ENCODE measurements at regions not wholly inside any gene's neighbourhood (a gene's known extent, or its start where the extent isn't known, plus 50 kb on each side); places are given as distances from the start of the nearest gene placed in this dataset.

DNA sequence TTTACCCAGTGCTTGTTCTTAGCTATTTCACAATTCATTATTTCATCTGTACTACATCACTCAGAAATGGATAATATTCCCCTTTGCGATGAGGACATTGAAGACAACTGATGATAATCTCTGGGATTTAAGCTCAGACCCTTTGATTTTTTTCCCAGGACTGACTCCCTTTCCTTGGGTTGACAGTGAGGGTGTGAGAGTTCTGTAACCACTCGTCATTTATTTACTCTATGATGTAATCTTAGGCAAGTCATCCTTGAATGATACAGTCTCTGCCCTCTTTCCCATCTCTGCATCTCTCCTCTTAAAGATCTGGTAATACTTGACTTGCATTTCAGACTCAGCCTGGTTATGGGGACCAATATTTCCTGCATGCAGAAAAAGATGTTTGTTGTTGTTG, 1041.7 kb downstream of the AGBL1 start:
- Histone ChIP-seq H3K9me3 (ENCODE audit: control insufficient read depth in 2 of 2, insufficient read depth in 1 of 2, low read depth in 1 of 2, low read length in 1 of 2) (peaks cover 0 to 8% of the 10 kb centered on the region in 2 donors), H3K36me3 (ENCODE audit: control insufficient read depth in 3 of 3, insufficient read depth in 2 of 3, low read depth in 1 of 3, low read length in 3 of 3) (no peaks in the 10 kb centered on the region), H3K27me3 (ENCODE audit: control insufficient read depth in 3 of 3, insufficient read depth in 3 of 3, low read length in 3 of 3) (no peaks in the 10 kb centered on the region), H3K4me3 (ENCODE audit: low read depth in 1 of 3, low read length in 3 of 3) (no peak overlapping the region), H3K4me1 (ENCODE audit: control insufficient read depth in 3 of 3, insufficient read depth in 2 of 3, low read depth in 1 of 3, low read length in 2 of 3) (no peaks in the 10 kb centered on the region), H3K27ac (ENCODE audit: low read depth in 1 of 3, low read length in 2 of 3) (no peak overlapping the region)
- FAIRE-seq, result no peak
- DNase-seq, result no peak
- WGBS, 3 donors, result 45 to 62% (median 59%) methylated on average over 2 of the region's 2 CpGs

DNA sequence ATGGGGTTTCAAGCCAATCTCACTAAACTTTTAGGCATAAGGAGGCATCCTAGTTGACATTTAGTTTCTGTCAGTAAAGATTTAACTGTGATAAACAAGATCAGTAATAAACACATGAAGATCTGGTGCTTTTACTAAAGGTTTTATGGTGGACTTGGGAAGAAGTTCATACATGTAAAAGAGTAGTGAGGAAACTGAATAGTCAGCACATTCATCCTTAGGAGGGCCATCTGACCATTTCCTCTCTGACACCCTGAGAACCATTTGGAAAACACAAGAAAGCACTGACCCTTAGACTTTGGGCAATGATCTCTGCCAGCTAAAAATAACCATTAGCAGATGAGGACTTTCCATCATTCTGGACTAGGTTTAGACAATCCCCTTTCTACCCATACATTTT, 1040.9 kb downstream of the AGBL1 start:
- Histone ChIP-seq H3K4me1 (ENCODE audit: control insufficient read depth in 3 of 3, insufficient read depth in 2 of 3, low read depth in 1 of 3, low read length in 2 of 3) (no peaks in the 10 kb centered on the region), H3K9me3 (ENCODE audit: control insufficient read depth in 2 of 2, insufficient read depth in 1 of 2, low read depth in 1 of 2, low read length in 1 of 2) (peaks cover 0 to 7% of the 10 kb centered on the region in 2 donors), H3K36me3 (ENCODE audit: control insufficient read depth in 3 of 3, insufficient read depth in 2 of 3, low read depth in 1 of 3, low read length in 3 of 3) (no peaks in the 10 kb centered on the region), H3K27me3 (ENCODE audit: control insufficient read depth in 3 of 3, insufficient read depth in 3 of 3, low read length in 3 of 3) (no peaks in the 10 kb centered on the region), H3K27ac (ENCODE audit: low read depth in 1 of 3, low read length in 2 of 3) (no peak overlapping the region), H3K4me3 (ENCODE audit: low read depth in 1 of 3, low read length in 3 of 3) (no peak overlapping the region)
- DNase-seq, result no peak
- FAIRE-seq, result no peak

DNA sequence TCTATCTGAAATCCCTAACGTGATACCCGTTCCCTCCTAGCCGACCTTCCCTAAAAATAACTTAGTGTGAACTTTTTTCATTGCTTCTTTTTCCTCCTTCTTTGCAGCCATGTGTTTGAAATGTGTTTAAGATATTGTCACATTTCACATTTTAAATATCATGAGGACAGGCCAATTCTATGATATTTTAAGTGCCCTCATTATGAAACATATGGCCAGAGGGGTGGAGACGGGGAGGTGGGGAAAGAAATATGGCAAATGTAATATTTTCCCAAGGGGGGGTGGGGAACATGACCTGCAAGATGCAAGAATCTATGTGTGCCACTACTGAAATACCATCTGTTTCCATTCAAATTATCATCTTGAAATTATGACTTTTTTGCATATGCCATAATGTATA, 1039.2 kb downstream of the AGBL1 start:
- FAIRE-seq (no peak), DNase-seq (no peak)
- Histone ChIP-seq H3K27me3 (ENCODE audit: control insufficient read depth in 3 of 3, insufficient read depth in 3 of 3, low read length in 3 of 3) (no peaks in the 10 kb centered on the region), H3K27ac (ENCODE audit: low read depth in 1 of 3, low read length in 2 of 3) (no peak overlapping the region), H3K4me3 (ENCODE audit: low read depth in 1 of 3, low read length in 3 of 3) (no peak overlapping the region), H3K9me3 (ENCODE audit: control insufficient read depth in 2 of 2, insufficient read depth in 1 of 2, low read depth in 1 of 2, low read length in 1 of 2) (peaks cover 0 to 5% of the 10 kb centered on the region in 2 donors), H3K36me3 (ENCODE audit: control insufficient read depth in 3 of 3, insufficient read depth in 2 of 3, low read depth in 1 of 3, low read length in 3 of 3) (no peaks in the 10 kb centered on the region), H3K4me1 (ENCODE audit: control insufficient read depth in 3 of 3, insufficient read depth in 2 of 3, low read depth in 1 of 3, low read length in 2 of 3) (no peaks in the 10 kb centered on the region)
- 74 to 85% (median 79%) methylated on average over 4 of the region's 4 CpGs for WGBS, 3 donors

DNA sequence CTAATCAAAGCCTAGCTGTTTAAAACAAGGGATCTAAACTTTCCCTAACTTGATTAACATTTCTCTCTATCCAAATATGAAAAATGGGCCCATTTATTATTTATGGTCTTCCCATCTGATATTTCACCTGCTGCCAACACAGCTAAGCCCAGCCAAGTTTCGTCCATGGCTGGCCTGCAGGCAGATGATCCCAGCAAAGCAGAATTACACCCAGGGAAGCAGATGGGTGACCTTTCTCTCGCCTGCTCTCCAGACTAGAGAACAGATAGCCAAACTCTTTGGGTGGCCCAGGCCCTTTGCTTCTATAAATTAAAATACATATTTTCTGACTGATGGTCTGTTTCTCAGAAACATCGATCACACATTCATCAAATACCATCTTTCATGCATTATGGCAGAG, 1038.8 kb downstream of the AGBL1 start:
- Histone ChIP-seq H3K36me3 (ENCODE audit: control insufficient read depth in 3 of 3, insufficient read depth in 2 of 3, low read depth in 1 of 3, low read length in 3 of 3) (no peaks in the 10 kb centered on the region), H3K4me1 (ENCODE audit: control insufficient read depth in 3 of 3, insufficient read depth in 2 of 3, low read depth in 1 of 3, low read length in 2 of 3) (no peaks in the 10 kb centered on the region), H3K27me3 (ENCODE audit: control insufficient read depth in 3 of 3, insufficient read depth in 3 of 3, low read length in 3 of 3) (no peaks in the 10 kb centered on the region), H3K27ac (ENCODE audit: low read depth in 1 of 3, low read length in 2 of 3) (no peak overlapping the region), H3K4me3 (ENCODE audit: low read depth in 1 of 3, low read length in 3 of 3) (no peak overlapping the region), H3K9me3 (ENCODE audit: control insufficient read depth in 2 of 2, insufficient read depth in 1 of 2, low read depth in 1 of 2, low read length in 1 of 2) (peaks cover 0 to 2% of the 10 kb centered on the region in 2 donors)
- 44 to 47% (median 45%) methylated on average over 3 of the region's 3 CpGs for WGBS, 3 donors
- DNase-seq (no peak), FAIRE-seq (no peak)

DNA sequence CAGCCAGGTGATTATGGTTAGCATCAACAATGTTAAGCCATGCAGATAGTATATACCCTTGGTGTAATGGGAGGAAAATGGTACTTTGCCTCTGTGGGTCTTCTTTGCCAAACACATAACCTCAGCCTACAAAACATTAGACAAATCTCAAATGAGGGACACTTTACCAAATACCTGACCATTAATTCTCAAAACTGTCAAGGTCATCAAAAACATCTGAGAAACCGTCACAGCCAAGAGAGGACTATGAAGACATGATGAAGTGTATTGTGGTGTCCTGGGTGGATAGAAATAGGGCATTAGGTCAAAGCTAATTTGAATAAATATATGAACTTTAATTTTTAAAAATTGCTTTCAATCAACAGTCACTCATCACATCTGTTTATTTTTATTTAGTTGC, 1036.1 kb downstream of the AGBL1 start:
- no peak for FAIRE-seq

DNA sequence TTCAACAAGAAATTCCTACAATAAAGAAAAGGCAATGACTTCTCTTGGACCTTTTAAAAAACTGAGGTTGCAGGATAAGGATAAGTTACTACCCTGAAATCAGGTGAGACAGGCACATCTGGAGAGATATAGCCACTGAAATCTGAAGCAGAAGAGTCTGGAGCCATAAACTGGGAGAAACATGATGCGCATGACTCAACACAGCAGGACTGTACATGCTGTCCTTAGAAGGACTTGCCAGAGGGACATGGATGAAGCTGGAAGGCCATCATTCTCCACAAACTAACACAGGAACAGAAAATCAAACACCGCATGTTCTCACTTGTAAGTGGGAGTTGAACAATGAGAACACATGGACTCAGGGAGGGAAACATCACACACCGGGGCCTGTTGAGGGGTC, 1020.2 kb downstream of the AGBL1 start:
- FAIRE-seq (no peak), DNase-seq (no peak)
- 89 to 97% (median 89%) methylated on average over 3 of the region's 3 CpGs for WGBS, 3 donors
- H3K9me3 ChIP-seq (ENCODE audit: control insufficient read depth in 2 of 2, insufficient read depth in 1 of 2, low read depth in 1 of 2, low read length in 1 of 2), result peaks cover 0 to 12% of the 10 kb centered on the region in 2 donors
- no peaks in the 10 kb centered on the region for H3K36me3 ChIP-seq (ENCODE audit: control insufficient read depth in 3 of 3, insufficient read depth in 2 of 3, low read depth in 1 of 3, low read length in 3 of 3)
- H3K4me1 ChIP-seq (ENCODE audit: control insufficient read depth in 3 of 3, insufficient read depth in 2 of 3, low read depth in 1 of 3, low read length in 2 of 3), result no peaks in the 10 kb centered on the region
- H3K27ac ChIP-seq (ENCODE audit: low read depth in 1 of 3, low read length in 2 of 3), result no peak overlapping the region
- no peaks in the 10 kb centered on the region for H3K27me3 ChIP-seq (ENCODE audit: control insufficient read depth in 3 of 3, insufficient read depth in 3 of 3, low read length in 3 of 3)
- no peak overlapping the region for H3K4me3 ChIP-seq (ENCODE audit: low read depth in 1 of 3, low read length in 3 of 3)

More for the DNA sequence above, 1036.1 kb downstream of the AGBL1 start:
- Histone ChIP-seq H3K27me3 (ENCODE audit: control insufficient read depth in 3 of 3, insufficient read depth in 3 of 3, low read length in 3 of 3) (no peaks in the 10 kb centered on the region), H3K9me3 (ENCODE audit: control insufficient read depth in 2 of 2, insufficient read depth in 1 of 2, low read depth in 1 of 2, low read length in 1 of 2) (peaks cover 0 to 2% of the 10 kb centered on the region in 2 donors), H3K27ac (ENCODE audit: low read depth in 1 of 3, low read length in 2 of 3) (no peak overlapping the region), H3K36me3 (ENCODE audit: control insufficient read depth in 3 of 3, insufficient read depth in 2 of 3, low read depth in 1 of 3, low read length in 3 of 3) (no peaks in the 10 kb centered on the region), H3K4me3 (ENCODE audit: low read depth in 1 of 3, low read length in 3 of 3) (no peak overlapping the region), H3K4me1 (ENCODE audit: control insufficient read depth in 3 of 3, insufficient read depth in 2 of 3, low read depth in 1 of 3, low read length in 2 of 3) (no peaks in the 10 kb centered on the region)
- no peak for DNase-seq
- 57 to 88% (median 85%) methylated on average over 1 of the region's 1 CpG for WGBS, 3 donors

DNA sequence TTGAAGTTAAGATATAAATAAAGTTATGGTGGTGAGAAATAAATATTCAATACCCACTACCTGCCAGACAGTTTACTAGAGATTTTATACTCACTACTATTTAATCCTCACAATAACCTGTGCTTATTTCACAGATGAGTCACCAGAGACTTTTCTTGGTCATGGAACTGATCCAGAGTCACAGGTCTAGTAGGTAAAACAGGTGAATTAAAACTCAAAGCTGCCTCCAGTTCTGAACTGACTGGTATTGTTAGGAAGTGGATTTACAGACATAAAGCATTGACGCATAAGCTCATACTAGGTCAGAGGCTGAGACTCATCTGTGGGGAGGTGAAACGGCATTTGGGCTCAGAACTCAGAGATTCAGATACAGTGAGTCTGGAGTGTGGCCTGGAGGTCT, 1009.9 kb downstream of the AGBL1 start:
- no peaks in the 10 kb centered on the region for H3K4me1 ChIP-seq (ENCODE audit: control insufficient read depth in 3 of 3, insufficient read depth in 2 of 3, low read depth in 1 of 3, low read length in 2 of 3)
- FAIRE-seq (no peak), DNase-seq (no peak)
- no peaks in the 10 kb centered on the region for H3K9me3 ChIP-seq (ENCODE audit: control insufficient read depth in 2 of 2, insufficient read depth in 1 of 2, low read depth in 1 of 2, low read length in 1 of 2)
- H3K36me3 ChIP-seq (ENCODE audit: control insufficient read depth in 3 of 3, insufficient read depth in 2 of 3, low read depth in 1 of 3, low read length in 3 of 3), result no peaks in the 10 kb centered on the region
- WGBS, 3 donors, result 71 to 87% (median 72%) methylated on average over 2 of the region's 2 CpGs
- H3K27ac ChIP-seq (ENCODE audit: low read depth in 1 of 3, low read length in 2 of 3), result no peak overlapping the region
- H3K4me3 ChIP-seq (ENCODE audit: low read depth in 1 of 3, low read length in 3 of 3), result no peak overlapping the region
- no peaks in the 10 kb centered on the region for H3K27me3 ChIP-seq (ENCODE audit: control insufficient read depth in 3 of 3, insufficient read depth in 3 of 3, low read length in 3 of 3)

DNA sequence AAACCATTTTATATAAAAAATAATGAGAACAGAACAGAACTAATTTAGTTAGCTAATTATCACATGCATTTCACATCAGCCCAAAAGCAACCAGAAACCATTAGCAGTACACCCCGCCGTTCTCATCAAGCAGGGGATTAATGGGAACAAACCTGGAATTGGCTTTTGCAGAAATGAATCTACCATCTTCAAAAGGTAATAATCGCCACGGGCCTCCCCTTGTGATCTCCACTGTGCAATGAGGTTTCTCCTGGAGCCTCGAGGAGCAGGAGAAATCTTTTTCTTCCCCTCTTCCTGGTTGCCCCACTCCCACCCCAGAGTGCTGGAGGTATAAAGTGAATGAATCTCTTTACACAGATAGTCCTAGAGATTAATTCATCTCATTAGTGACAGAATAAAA, 1003.5 kb downstream of the AGBL1 start:
- Histone ChIP-seq H3K9me3 (ENCODE audit: control insufficient read depth in 2 of 2, insufficient read depth in 1 of 2, low read depth in 1 of 2, low read length in 1 of 2) (peaks cover 0 to 4% of the 10 kb centered on the region in 2 donors), H3K36me3 (ENCODE audit: control insufficient read depth in 3 of 3, insufficient read depth in 2 of 3, low read depth in 1 of 3, low read length in 3 of 3) (no peaks in the 10 kb centered on the region), H3K4me3 (ENCODE audit: low read depth in 1 of 3, low read length in 3 of 3) (no peak overlapping the region), H3K27ac (ENCODE audit: low read depth in 1 of 3, low read length in 2 of 3) (no peak overlapping the region), H3K4me1 (ENCODE audit: control insufficient read depth in 3 of 3, insufficient read depth in 2 of 3, low read depth in 1 of 3, low read length in 2 of 3) (no peaks in the 10 kb centered on the region), H3K27me3 (ENCODE audit: control insufficient read depth in 3 of 3, insufficient read depth in 3 of 3, low read length in 3 of 3) (no peaks in the 10 kb centered on the region)
- DNase-seq (no peak), FAIRE-seq (no peak)
- WGBS, 3 donors, result 75 to 87% (median 76%) methylated on average over 5 of the region's 5 CpGs

DNA sequence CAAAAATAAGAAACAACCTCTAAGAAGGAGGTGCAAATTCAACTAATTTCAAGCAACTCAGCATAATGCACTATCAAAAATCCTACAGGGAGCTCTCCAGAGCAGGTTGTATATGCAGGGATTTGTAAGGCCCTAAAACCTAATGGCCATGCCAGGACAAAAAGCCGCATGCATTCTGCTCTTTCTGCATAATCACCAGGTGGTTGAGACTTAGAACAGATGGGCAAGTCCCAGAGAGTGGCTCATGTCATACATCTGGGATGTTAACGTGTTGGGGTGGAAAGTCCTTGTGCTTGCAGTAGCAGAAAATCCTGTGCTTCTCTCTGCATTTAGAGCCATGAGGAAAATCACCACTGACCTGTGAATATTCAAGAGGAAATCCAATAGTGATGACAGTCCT, 1002.9 kb downstream of the AGBL1 start:
- no peaks in the 10 kb centered on the region for H3K4me1 ChIP-seq (ENCODE audit: control insufficient read depth in 3 of 3, insufficient read depth in 2 of 3, low read depth in 1 of 3, low read length in 2 of 3)
- no peak overlapping the region for H3K27ac ChIP-seq (ENCODE audit: low read depth in 1 of 3, low read length in 2 of 3)
- no peak for FAIRE-seq
- DNase-seq, result no peak
- no peaks in the 10 kb centered on the region for H3K36me3 ChIP-seq (ENCODE audit: control insufficient read depth in 3 of 3, insufficient read depth in 2 of 3, low read depth in 1 of 3, low read length in 3 of 3)
- 65 to 78% (median 78%) methylated on average over 2 of the region's 2 CpGs for WGBS, 3 donors
- H3K9me3 ChIP-seq (ENCODE audit: control insufficient read depth in 2 of 2, insufficient read depth in 1 of 2, low read depth in 1 of 2, low read length in 1 of 2), result peaks cover 0 to 4% of the 10 kb centered on the region in 2 donors
- no peaks in the 10 kb centered on the region for H3K27me3 ChIP-seq (ENCODE audit: control insufficient read depth in 3 of 3, insufficient read depth in 3 of 3, low read length in 3 of 3)
- no peak overlapping the region for H3K4me3 ChIP-seq (ENCODE audit: low read depth in 1 of 3, low read length in 3 of 3)
